PC-3 (cell line): ENCODE measurements at regions not wholly inside any gene's neighbourhood (a gene's known extent, or its start where the extent isn't known, plus 50 kb on each side); places are given as distances from the start of the nearest gene placed in this dataset.

Experiments
- ATAC-seq: fragments of 200-7000 bp; cut with Tn5 transposase; 2 replicates; pipeline ENCODE4 v1.9.1; 2020; ENCODE audit warnings: mild to moderate bottlenecking, moderate library complexity
- BruUV-seq: library from RNA; stranded (reverse); fragments of 400-500 nt; replicated peaks from 2 replicates; lab custom pipeline; 2021; lab: Mats Ljungman, UMichigan
- CTCF ChIA-PET: fragments of 300-600 bp; sonication (Branson Sonifier 250); formaldehyde crosslinking; loops from one replicate; lab custom pipeline; 2022; ENCODE audit warnings: antibody characterized with exemption; lab: Charles Lee
- POLR2A ChIA-PET: fragments of 300-600 bp; sonication (Branson Sonifier 250); formaldehyde crosslinking; loops from one replicate; lab custom pipeline; 2022; ENCODE audit warnings: antibody characterized with exemption; ENCODE audit not compliant: unreplicated experiment; lab: Charles Lee
- DNase-seq: peaks from one replicate; pipeline ENCODE4 v3.0.0-alpha.2; 2015
- H2AFZ ChIP-seq: fragments of 300-600 bp; sonication (generic); 2 replicates; pipeline ENCODE4 v1.6.0; 2016; ENCODE audit warnings: antibody characterized with exemption, low read length
- H3F3A ChIP-seq: fragments of 300-600 bp; sonication (generic); one replicate; pipeline ENCODE4 v1.6.0; 2017; ENCODE audit warnings: antibody characterized with exemption, low read length, control low read depth, mild to moderate bottlenecking; ENCODE audit not compliant: unreplicated experiment
- H3K27ac ChIP-seq: fragments of 300-600 bp; sonication (generic); 2 replicates; pipeline ENCODE4 v1.5.1; 2016; ENCODE audit warnings: mild to moderate bottlenecking, low read length
- H3K27me3 ChIP-seq: fragments of 300-600 bp; sonication (generic); 2 replicates; pipeline ENCODE4 v1.6.1; 2016; ENCODE audit warnings: low read length, mixed read lengths
- H3K36me3 ChIP-seq: fragments of 300-600 bp; sonication (generic); 2 replicates; pipeline ENCODE4 v1.6.1; 2016; ENCODE audit warnings: low read depth, mixed run types, low read length, mixed read lengths
- H3K4me1 ChIP-seq: fragments of 300-600 bp; sonication (generic); 2 replicates; pipeline ENCODE4 v1.5.1; 2016; ENCODE audit warnings: low read length; ENCODE audit not compliant: insufficient read depth
- H3K4me2 ChIP-seq: fragments of 300-600 bp; sonication (generic); 2 replicates; pipeline ENCODE4 v1.6.0; 2016; ENCODE audit warnings: low read length
- H3K4me3 ChIP-seq: fragments of 300-600 bp; sonication (generic); 2 replicates; pipeline ENCODE4 v1.5.1; 2016; ENCODE audit warnings: mild to moderate bottlenecking, low read length, mixed read lengths
- H3K79me2 ChIP-seq: fragments of 300-600 bp; sonication (generic); 2 replicates; pipeline ENCODE4 v1.6.1; 2017; ENCODE audit warnings: low read length, mixed read lengths
- H3K9ac ChIP-seq: fragments of 300-600 bp; sonication (generic); 2 replicates; pipeline ENCODE4 v1.6.0; 2016; ENCODE audit warnings: mild to moderate bottlenecking, low read length
- H3K9me2 ChIP-seq: fragments of 300-600 bp; sonication (generic); replicated peaks from 2 replicates; pipeline ENCODE4 v1.6.1; 2016; ENCODE audit warnings: mixed run types, low read length, mixed read lengths
- H3K9me3 ChIP-seq: fragments of 300-600 bp; sonication (generic); 2 replicates; pipeline ENCODE4 v1.6.1; 2016; ENCODE audit warnings: low read length, mixed read lengths
- H4K20me1 ChIP-seq: fragments of 300-600 bp; sonication (generic); 2 replicates; pipeline ENCODE4 v1.6.1; 2016; ENCODE audit warnings: low read length, mixed read lengths
- CTCF ChIP-seq: fragments of 300-600 bp; sonication (generic); conservative IDR thresholded peaks from 2 replicates; pipeline ENCODE4 v1.5.1; 2017; ENCODE audit warnings: antibody characterized with exemption, low read depth, mild to moderate bottlenecking, low read length
- EZH2 ChIP-seq: fragments of 300-600 bp; sonication (generic); IDR thresholded peaks from one replicate; pipeline ENCODE4 v1.6.1; 2017; ENCODE audit warnings: antibody characterized with exemption, mild to moderate bottlenecking, low read length; ENCODE audit not compliant: unreplicated experiment
- EZH2phosphoT487 ChIP-seq: fragments of 300-600 bp; sonication (generic); IDR thresholded peaks from 2 replicates; pipeline ENCODE4 v1.6.1; 2018; ENCODE audit warnings: mild to moderate bottlenecking, antibody characterized with exemption, low read length, borderline replicate concordance
- intact Hi-C: fragments of 100-400 bp; cut with micrococcal nuclease; formaldehyde crosslinking; loops from 2 replicates; pipeline ENCODE4 v1.9.0; 2023

- Histone ChIP-seq H3F3A (no peaks in the 10 kb centered on the region), H3K4me3 (no peak overlapping the region), H3K36me3 (no peaks in the 10 kb centered on the region), H3K27ac (no peak overlapping the region), H3K9ac (no peak overlapping the region), H4K20me1 (no peaks in the 10 kb centered on the region), H3K9me3 (no peaks in the 10 kb centered on the region), H3K9me2 (no peaks in the 10 kb centered on the region), H3K27me3 (no peaks in the 10 kb centered on the region), H3K4me2 (no peak overlapping the region), H2AFZ (no peak overlapping the region), H3K4me1 (no peaks in the 10 kb centered on the region), H3K79me2 (no peaks in the 10 kb centered on the region)
- TF ChIP-seq EZH2phosphoT487, result no peak
- TF ChIP-seq CTCF, result no peak
- TF ChIP-seq EZH2, result no peak
- no peak for ATAC-seq
- CTCF ChIA-PET, result no interaction called here
- intact Hi-C loops, result no loop called here
- no TSS peak for BruUV-seq
- POLR2A ChIA-PET, result no interaction called here
- DNase-seq, result no peak
These were observed 131.4 kb downstream of the DACT1 start for GRCh38 chr14:58769011-58769643.

GRCh38 chr14:58769771-58770170 lies 132.0 kb downstream of the DACT1 start:
- ATAC-seq (no peak), DNase-seq (no peak)
- Histone ChIP-seq H3K4me1 (no peaks in the 10 kb centered on the region), H3K79me2 (no peaks in the 10 kb centered on the region), H3F3A (no peaks in the 10 kb centered on the region), H3K4me2 (no peak overlapping the region), H3K27me3 (no peaks in the 10 kb centered on the region), H3K4me3 (no peak overlapping the region), H2AFZ (no peak overlapping the region), H4K20me1 (no peaks in the 10 kb centered on the region), H3K36me3 (no peaks in the 10 kb centered on the region), H3K9ac (no peak overlapping the region), H3K9me2 (no peaks in the 10 kb centered on the region), H3K27ac (no peak overlapping the region), H3K9me3 (0 out of 2 replicates have a peak, but pooled peaks cover 4% of the 10 kb centered on the region)
- BruUV-seq, result no TSS peak
- CTCF ChIA-PET, result no interaction called here
- intact Hi-C loops, result no loop called here
- TF ChIP-seq CTCF (no peak), EZH2 (no peak), EZH2phosphoT487 (no peak)
- POLR2A ChIA-PET, result interaction anchor here (0.6 kb wide), 1 partner anchor 536 kb away, joined by 4 read pairs; no protein-coding TSS in a partner anchor

- H3K27me3 ChIP-seq, result no peaks in the 10 kb centered on the region
- H4K20me1 ChIP-seq, result no peaks in the 10 kb centered on the region
- H3K4me2 ChIP-seq, result no peak overlapping the region
- no peak overlapping the region for H3K4me3 ChIP-seq
- no peak overlapping the region for H3K9ac ChIP-seq
- ChIA-PET CTCF (no interaction called here), POLR2A (no interaction called here)
- H2AFZ ChIP-seq, result no peak overlapping the region
- no peaks in the 10 kb centered on the region for H3F3A ChIP-seq
- H3K79me2 ChIP-seq, result no peaks in the 10 kb centered on the region
- H3K9me3 ChIP-seq, result peaks cover 10% of the 10 kb centered on the region; the same call in 1 of the 2 replicates
- H3K36me3 ChIP-seq, result no peaks in the 10 kb centered on the region
- DNase-seq (no peak), ATAC-seq (no peak)
- H3K9me2 ChIP-seq, result no peaks in the 10 kb centered on the region
- intact Hi-C loops, result no loop called here
- no peaks in the 10 kb centered on the region for H3K4me1 ChIP-seq
- no peak for TF ChIP-seq EZH2phosphoT487
- no peak for TF ChIP-seq EZH2
- TF ChIP-seq CTCF, result no peak
- no TSS peak for BruUV-seq
- no peak overlapping the region for H3K27ac ChIP-seq
These were observed 132.8 kb downstream of the DACT1 start for GRCh38 chr14:58770491-58770982.
